ENCODE measurements at regions not wholly inside any gene's neighbourhood (a gene's known extent, or its start where the extent isn't known, plus 50 kb on each side); places are given as distances from the start of the nearest gene placed in this dataset.

DNA sequence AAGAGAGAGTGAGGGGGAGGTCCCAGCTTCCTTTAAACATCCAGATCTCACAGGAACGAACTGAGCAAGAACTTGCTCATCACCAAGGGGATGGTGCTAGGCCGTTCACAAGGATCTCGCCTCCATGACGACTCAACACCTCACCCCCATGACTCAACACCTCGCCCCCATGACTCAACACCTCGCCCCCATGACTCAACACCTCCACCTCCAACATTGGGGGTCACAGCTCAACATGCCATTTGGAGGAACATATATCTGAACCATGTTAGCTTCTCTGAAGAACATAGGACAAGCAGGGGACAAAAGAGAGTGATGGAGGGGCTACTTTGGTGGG, 66.0 kb upstream of the LHX5 start:
- Histone ChIP-seq H3K36me3 (ENCODE audit: control insufficient read depth in 2 of 3, insufficient read depth in 3 of 3, low read length in 3 of 3) (no peaks in the 10 kb centered on the region), H3K4me3 (ENCODE audit: low read length in 3 of 3) (no peak overlapping the region), H3K4me1 (ENCODE audit: control insufficient read depth in 2 of 3, insufficient read depth in 2 of 3, low read depth in 1 of 3, low read length in 3 of 3) (no peaks in the 10 kb centered on the region), H3K9me3 (ENCODE audit: control insufficient read depth in 2 of 3, insufficient read depth in 1 of 3, low read length in 3 of 3) (no peaks in the 10 kb centered on the region), H3K27me3 (ENCODE audit: control insufficient read depth, insufficient read depth, low read length) (no peaks in the 10 kb centered on the region), H3K9ac (ENCODE audit: low read length in 3 of 3) (no peak overlapping the region), H3K27ac (ENCODE audit: low read depth in 2 of 2, low read length in 2 of 2) (no peak overlapping the region)
- DNase-seq (no peak), FAIRE-seq (no peak)
- intact Hi-C loops (cut with DNase I): no loop called here
- TF ChIP-seq, protein P1, sequence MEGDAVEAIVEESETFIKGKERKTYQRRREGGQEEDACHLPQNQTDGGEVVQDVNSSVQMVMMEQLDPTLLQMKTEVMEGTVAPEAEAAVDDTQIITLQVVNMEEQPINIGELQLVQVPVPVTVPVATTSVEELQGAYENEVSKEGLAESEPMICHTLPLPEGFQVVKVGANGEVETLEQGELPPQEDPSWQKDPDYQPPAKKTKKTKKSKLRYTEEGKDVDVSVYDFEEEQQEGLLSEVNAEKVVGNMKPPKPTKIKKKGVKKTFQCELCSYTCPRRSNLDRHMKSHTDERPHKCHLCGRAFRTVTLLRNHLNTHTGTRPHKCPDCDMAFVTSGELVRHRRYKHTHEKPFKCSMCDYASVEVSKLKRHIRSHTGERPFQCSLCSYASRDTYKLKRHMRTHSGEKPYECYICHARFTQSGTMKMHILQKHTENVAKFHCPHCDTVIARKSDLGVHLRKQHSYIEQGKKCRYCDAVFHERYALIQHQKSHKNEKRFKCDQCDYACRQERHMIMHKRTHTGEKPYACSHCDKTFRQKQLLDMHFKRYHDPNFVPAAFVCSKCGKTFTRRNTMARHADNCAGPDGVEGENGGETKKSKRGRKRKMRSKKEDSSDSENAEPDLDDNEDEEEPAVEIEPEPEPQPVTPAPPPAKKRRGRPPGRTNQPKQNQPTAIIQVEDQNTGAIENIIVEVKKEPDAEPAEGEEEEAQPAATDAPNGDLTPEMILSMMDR (IDR thresholded peaks at IDR 0.05; ENCODE audit: borderline replicate concordance, extremely low read depth, insufficient read depth): no peak

DNA sequence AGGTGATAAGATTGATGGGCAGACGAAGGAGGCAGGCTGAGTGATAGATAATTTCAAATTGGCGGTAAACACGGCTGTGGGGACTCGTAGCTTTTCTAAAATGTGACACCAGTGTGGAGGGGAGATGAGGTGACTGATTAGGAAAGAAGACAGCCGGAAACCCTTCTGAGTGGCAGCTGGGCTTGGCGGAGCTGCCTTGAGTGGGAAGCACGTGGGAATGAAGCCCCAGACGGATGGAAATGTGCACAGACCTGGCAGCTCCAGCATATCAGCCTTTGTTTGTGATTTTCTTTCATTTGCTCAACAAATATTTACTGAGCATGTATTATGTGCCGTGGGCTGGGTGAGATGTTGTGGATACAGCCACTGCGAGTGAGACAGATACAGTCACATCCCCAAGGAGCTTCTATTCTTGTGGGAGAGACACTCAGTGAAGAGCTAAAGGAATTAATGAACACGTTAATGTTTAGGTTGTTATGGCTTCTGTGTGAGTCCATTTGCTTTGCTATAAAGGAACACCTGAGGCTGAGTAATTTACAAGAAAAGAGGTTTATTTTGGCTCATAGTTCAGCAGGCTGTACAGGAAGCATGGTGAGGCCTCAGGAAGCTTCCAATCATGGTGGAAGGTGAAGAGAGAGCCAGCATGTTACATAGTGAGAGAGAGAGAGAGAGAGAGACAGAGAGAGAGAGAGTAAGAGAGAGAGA, 65.5 kb upstream of the LHX5 start:
- Histone ChIP-seq H3K36me3 (ENCODE audit: control insufficient read depth in 2 of 3, insufficient read depth in 3 of 3, low read length in 3 of 3) (no peaks in the 10 kb centered on the region), H3K27me3 (ENCODE audit: control insufficient read depth, insufficient read depth, low read length) (no peaks in the 10 kb centered on the region), H3K4me3 (ENCODE audit: low read length in 3 of 3) (no peak overlapping the region), H3K27ac (ENCODE audit: low read depth in 2 of 2, low read length in 2 of 2) (no peak overlapping the region), H3K9ac (ENCODE audit: low read length in 3 of 3) (no peak overlapping the region), H3K4me1 (ENCODE audit: control insufficient read depth in 2 of 3, insufficient read depth in 2 of 3, low read depth in 1 of 3, low read length in 3 of 3) (no peaks in the 10 kb centered on the region), H3K9me3 (ENCODE audit: control insufficient read depth in 2 of 3, insufficient read depth in 1 of 3, low read length in 3 of 3) (no peaks in the 10 kb centered on the region)
- DNase-seq: no peak
- intact Hi-C loops (cut with DNase I): no loop called here
- TF ChIP-seq, protein P1 (IDR thresholded peaks at IDR 0.05; ENCODE audit: borderline replicate concordance, extremely low read depth, insufficient read depth): no peak
- no peak for FAIRE-seq

DNA sequence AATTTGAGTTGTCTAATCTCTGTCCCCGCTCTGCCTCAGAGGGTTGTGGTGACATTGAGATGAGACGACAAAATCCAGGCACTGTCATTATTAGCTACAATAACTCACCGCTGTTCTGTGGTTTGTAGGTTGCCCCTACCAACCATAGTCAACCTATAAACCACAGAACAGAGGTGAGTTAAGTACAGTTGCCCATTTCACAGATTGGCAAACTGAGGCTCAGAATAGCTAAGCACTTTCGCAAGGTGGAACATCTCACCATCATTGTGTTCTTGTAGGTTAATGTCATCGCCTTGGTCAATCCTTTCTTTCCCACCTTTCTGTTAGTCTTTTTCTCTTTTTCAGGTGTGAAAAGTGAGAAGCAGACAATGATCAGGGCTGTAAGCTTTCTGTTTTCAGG, 63.4 kb upstream of the LHX5 start:
- H3K9ac ChIP-seq (ENCODE audit: low read length in 3 of 3): no peak overlapping the region
- no peak overlapping the region for H3K4me3 ChIP-seq (ENCODE audit: low read length in 3 of 3)
- no peak for DNase-seq
- no peak overlapping the region for H3K27ac ChIP-seq (ENCODE audit: low read depth in 2 of 2, low read length in 2 of 2)
- no peaks in the 10 kb centered on the region for H3K27me3 ChIP-seq (ENCODE audit: control insufficient read depth, insufficient read depth, low read length)
- FAIRE-seq: no peak
- H3K9me3 ChIP-seq (ENCODE audit: control insufficient read depth in 2 of 3, insufficient read depth in 1 of 3, low read length in 3 of 3): peaks cover 0 to 2% (median 0%) of the 10 kb centered on the region in 3 donors
- no peaks in the 10 kb centered on the region for H3K4me1 ChIP-seq (ENCODE audit: control insufficient read depth in 2 of 3, insufficient read depth in 2 of 3, low read depth in 1 of 3, low read length in 3 of 3)
- intact Hi-C loops (cut with DNase I): no loop called here
- TF ChIP-seq, protein P1 (IDR thresholded peaks at IDR 0.05; ENCODE audit: borderline replicate concordance, extremely low read depth, insufficient read depth): no peak
- no peaks in the 10 kb centered on the region for H3K36me3 ChIP-seq (ENCODE audit: control insufficient read depth in 2 of 3, insufficient read depth in 3 of 3, low read length in 3 of 3)

DNA sequence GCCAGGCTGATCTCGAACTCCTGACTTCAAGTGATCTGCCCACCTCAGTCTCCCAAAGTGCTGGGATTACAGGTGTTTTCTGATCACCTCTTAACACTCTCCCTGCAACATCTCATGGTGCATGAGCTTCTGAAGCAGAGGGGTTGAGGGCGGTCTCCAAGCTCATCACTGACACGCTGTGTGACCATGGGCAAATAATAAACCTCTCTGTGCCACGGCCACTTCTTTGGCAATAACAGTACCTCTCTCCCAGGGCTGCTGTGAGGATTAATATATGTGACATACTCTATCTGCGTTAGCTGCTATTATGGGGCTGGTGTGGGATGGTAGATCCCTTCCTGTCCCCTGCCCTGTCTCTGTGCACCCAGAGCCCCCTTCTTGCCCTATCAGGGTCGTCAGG, 62.9 kb upstream of the LHX5 start:
- Histone ChIP-seq H3K36me3 (ENCODE audit: control insufficient read depth in 2 of 3, insufficient read depth in 3 of 3, low read length in 3 of 3) (no peaks in the 10 kb centered on the region), H3K4me1 (ENCODE audit: control insufficient read depth in 2 of 3, insufficient read depth in 2 of 3, low read depth in 1 of 3, low read length in 3 of 3) (no peaks in the 10 kb centered on the region), H3K27me3 (ENCODE audit: control insufficient read depth, insufficient read depth, low read length) (no peaks in the 10 kb centered on the region), H3K9ac (ENCODE audit: low read length in 3 of 3) (no peak overlapping the region), H3K9me3 (ENCODE audit: control insufficient read depth in 2 of 3, insufficient read depth in 1 of 3, low read length in 3 of 3) (peaks cover 0 to 2% (median 0%) of the 10 kb centered on the region in 3 donors), H3K4me3 (ENCODE audit: low read length in 3 of 3) (no peak overlapping the region), H3K27ac (ENCODE audit: low read depth in 2 of 2, low read length in 2 of 2) (no peak overlapping the region)
- FAIRE-seq (no peak), DNase-seq (no peak)
- TF ChIP-seq, protein P1 (IDR thresholded peaks at IDR 0.05; ENCODE audit: borderline replicate concordance, extremely low read depth, insufficient read depth): no peak
- intact Hi-C loops (cut with DNase I): no loop called here

Data from kidney (tissue), 13 donors.